ENCODE measurements at regions not wholly inside any gene's neighbourhood (a gene's known extent, or its start where the extent isn't known, plus 50 kb on each side); places are given as distances from the start of the nearest gene placed in this dataset.

DNA sequence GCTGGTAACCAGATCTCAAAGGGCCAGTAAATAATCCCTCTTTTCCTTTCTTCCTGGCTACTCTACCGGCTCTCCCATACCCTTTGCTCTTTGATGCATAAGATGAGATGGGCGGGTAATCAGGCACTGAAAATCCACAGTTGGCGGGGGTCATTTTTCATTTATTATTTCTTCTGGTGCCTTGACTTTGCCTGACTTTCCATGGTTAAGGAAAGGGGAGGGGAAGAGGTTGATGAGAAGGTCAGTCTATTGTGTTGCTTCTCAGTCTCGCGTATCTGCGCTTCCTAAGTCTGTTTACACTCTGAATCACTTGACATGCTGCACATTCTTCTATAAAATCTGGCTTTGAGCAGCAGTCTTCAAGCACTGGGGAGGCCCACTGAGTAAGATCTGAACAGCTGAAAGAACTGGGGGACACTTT, 121.1 kb upstream of the HDGFL1 start:
- no TSS peak for BruUV-seq (replicated peaks)
- no peak overlapping the region for H3K27ac ChIP-seq (ENCODE audit: low read depth, low read length, poor library complexity, severe bottlenecking)

DNA sequence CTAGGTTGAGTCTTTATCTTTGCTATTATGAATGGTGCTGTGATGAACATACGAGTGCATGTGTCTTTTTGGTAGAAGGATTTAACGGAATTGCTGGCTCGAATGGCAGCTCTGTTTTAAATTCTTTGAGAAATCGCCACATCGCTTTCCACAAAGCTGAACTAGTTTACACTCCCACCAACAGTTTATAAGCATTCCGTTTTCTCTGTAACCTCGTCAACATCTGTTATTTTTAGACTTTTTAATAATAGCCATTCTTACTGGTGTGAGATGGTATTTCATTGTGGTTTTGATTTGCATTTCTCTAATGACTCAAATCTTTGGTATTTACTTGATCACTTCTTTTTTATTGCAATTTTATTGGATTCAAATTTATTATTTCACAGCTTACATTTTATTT, 117.4 kb upstream of the HDGFL1 start:
- intact Hi-C loops (cut with micrococcal nuclease; ENCODE audit: unreplicated experiment) = no loop called here
- Histone ChIP-seq H3K9me3 (ENCODE audit: low read depth, low read length, poor library complexity, severe bottlenecking) (no peaks in the 10 kb centered on the region), H3K27me3 (replicated peaks; ENCODE audit: insufficient read depth, low read depth, low read length, poor library complexity) (no peaks in the 10 kb centered on the region), H3K36me3 (ENCODE audit: insufficient read depth, low read length, poor library complexity, severe bottlenecking) (no peaks in the 10 kb centered on the region), H3K4me3 (ENCODE audit: low read depth, low read length, poor library complexity, severe bottlenecking) (no peak overlapping the region), H3K4me1 (ENCODE audit: insufficient read depth, low read length, poor library complexity, severe bottlenecking) (no peaks in the 10 kb centered on the region), H3K27ac (ENCODE audit: low read depth, low read length, poor library complexity, severe bottlenecking) (no peak overlapping the region)
- CTCF ChIA-PET = no interaction called here
- DNase-seq (ENCODE audit: low spot score) = no peak
- BruUV-seq (replicated peaks) = no TSS peak
- TF ChIP-seq EZH2 (IDR thresholded peaks at IDR 0.05; ENCODE audit: borderline replicate concordance, low read depth, low read length, poor library complexity, severe bottlenecking) = no peak
- TF ChIP-seq, protein P1, sequence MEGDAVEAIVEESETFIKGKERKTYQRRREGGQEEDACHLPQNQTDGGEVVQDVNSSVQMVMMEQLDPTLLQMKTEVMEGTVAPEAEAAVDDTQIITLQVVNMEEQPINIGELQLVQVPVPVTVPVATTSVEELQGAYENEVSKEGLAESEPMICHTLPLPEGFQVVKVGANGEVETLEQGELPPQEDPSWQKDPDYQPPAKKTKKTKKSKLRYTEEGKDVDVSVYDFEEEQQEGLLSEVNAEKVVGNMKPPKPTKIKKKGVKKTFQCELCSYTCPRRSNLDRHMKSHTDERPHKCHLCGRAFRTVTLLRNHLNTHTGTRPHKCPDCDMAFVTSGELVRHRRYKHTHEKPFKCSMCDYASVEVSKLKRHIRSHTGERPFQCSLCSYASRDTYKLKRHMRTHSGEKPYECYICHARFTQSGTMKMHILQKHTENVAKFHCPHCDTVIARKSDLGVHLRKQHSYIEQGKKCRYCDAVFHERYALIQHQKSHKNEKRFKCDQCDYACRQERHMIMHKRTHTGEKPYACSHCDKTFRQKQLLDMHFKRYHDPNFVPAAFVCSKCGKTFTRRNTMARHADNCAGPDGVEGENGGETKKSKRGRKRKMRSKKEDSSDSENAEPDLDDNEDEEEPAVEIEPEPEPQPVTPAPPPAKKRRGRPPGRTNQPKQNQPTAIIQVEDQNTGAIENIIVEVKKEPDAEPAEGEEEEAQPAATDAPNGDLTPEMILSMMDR (conservative IDR thresholded peaks at IDR 0.05; ENCODE audit: low read depth, low read length) = no peak
- POLR2A ChIA-PET (ENCODE audit: low non-redundant PET) = no interaction called here

More for the DNA sequence above, 121.1 kb upstream of the HDGFL1 start:
- ChIA-PET CTCF (no interaction called here), POLR2A (ENCODE audit: low non-redundant PET) (no interaction called here)
- H3K4me3 ChIP-seq (ENCODE audit: low read depth, low read length, poor library complexity, severe bottlenecking) = no peak overlapping the region
- H3K36me3 ChIP-seq (ENCODE audit: insufficient read depth, low read length, poor library complexity, severe bottlenecking) = no peaks in the 10 kb centered on the region
- TF ChIP-seq, protein P1 (conservative IDR thresholded peaks at IDR 0.05; ENCODE audit: low read depth, low read length) = no peak
- TF ChIP-seq EZH2 (IDR thresholded peaks at IDR 0.05; ENCODE audit: borderline replicate concordance, low read depth, low read length, poor library complexity, severe bottlenecking) = no peak
- intact Hi-C loops (cut with micrococcal nuclease; ENCODE audit: unreplicated experiment) = no loop called here
- H3K27me3 ChIP-seq (replicated peaks; ENCODE audit: insufficient read depth, low read depth, low read length, poor library complexity) = no peaks in the 10 kb centered on the region
- DNase-seq (ENCODE audit: low spot score) = no peak
- no peaks in the 10 kb centered on the region for H3K9me3 ChIP-seq (ENCODE audit: low read depth, low read length, poor library complexity, severe bottlenecking)
- H3K4me1 ChIP-seq (ENCODE audit: insufficient read depth, low read length, poor library complexity, severe bottlenecking) = no peaks in the 10 kb centered on the region

- Histone ChIP-seq H3K4me3 (ENCODE audit: low read depth, low read length, poor library complexity, severe bottlenecking) (no peak overlapping the region), H3K36me3 (ENCODE audit: insufficient read depth, low read length, poor library complexity, severe bottlenecking) (no peaks in the 10 kb centered on the region), H3K27me3 (replicated peaks; ENCODE audit: insufficient read depth, low read depth, low read length, poor library complexity) (no peaks in the 10 kb centered on the region), H3K27ac (ENCODE audit: low read depth, low read length, poor library complexity, severe bottlenecking) (no peak overlapping the region), H3K4me1 (ENCODE audit: insufficient read depth, low read length, poor library complexity, severe bottlenecking) (no peaks in the 10 kb centered on the region), H3K9me3 (ENCODE audit: low read depth, low read length, poor library complexity, severe bottlenecking) (no peaks in the 10 kb centered on the region)
- TF ChIP-seq, protein P1 (conservative IDR thresholded peaks at IDR 0.05; ENCODE audit: low read depth, low read length) = no peak
- TF ChIP-seq EZH2 (IDR thresholded peaks at IDR 0.05; ENCODE audit: borderline replicate concordance, low read depth, low read length, poor library complexity, severe bottlenecking) = no peak
- DNase-seq (ENCODE audit: low spot score) = no peak
- intact Hi-C loops (cut with micrococcal nuclease; ENCODE audit: unreplicated experiment) = no loop called here
- BruUV-seq (replicated peaks) = no TSS peak
- ChIA-PET POLR2A (ENCODE audit: low non-redundant PET) (interaction anchor here (0.7 kb wide), 1 partner anchor 54 kb away, joined by 5 read pairs; no protein-coding TSS in a partner anchor), CTCF (no interaction called here)
Measured at GRCh38 chr6:22455378-22455777, 114.0 kb upstream of the HDGFL1 start.

Data from A673 (cell line).